Stimulated activated CD8-positive, alpha-beta memory T cell treated with anti-CD3 and anti-CD28 coated beads, Interleukin-7, amount 100 ng/mL, for 1 hour (primary cell): ENCODE measurements at regions not wholly inside any gene's neighbourhood (a gene's known extent, or its start where the extent isn't known, plus 50 kb on each side); places are given as distances from the start of the nearest gene placed in this dataset.

ENCODE experiments used
- DNase-seq, 2 donors: peaks; one replicate each; pipeline ENCODE4 v3.0.0-alpha.2; 2020; ENCODE audit warnings: low read depth in 2 of 2

- DNase-seq, result no peak
These were observed 68.9 kb downstream of the NCR2 start for GRCh38 chr6:41404182-41404845.

GRCh38 chr6:41405941-41406727, 70.7 kb downstream of the NCR2 start:
- DNase-seq, result no peak

- no peak for DNase-seq
These were observed 71.5 kb downstream of the NCR2 start for GRCh38 chr6:41406728-41407489.

GRCh38 chr6:41408576-41408975, 73.2 kb downstream of the NCR2 start:
- no peak for DNase-seq

GRCh38 chr6:41408982-41409381, 73.6 kb downstream of the NCR2 start:
- DNase-seq, result no peak

- no peak for DNase-seq
These were observed 74.1 kb downstream of the NCR2 start for GRCh38 chr6:41409489-41409888.

- DNase-seq, result no peak
These were observed 76.6 kb downstream of the NCR2 start for GRCh38 chr6:41411961-41412360.

- DNase-seq, result no peak
These were observed 77.8 kb downstream of the NCR2 start for GRCh38 chr6:41413250-41413649.

GRCh38 chr6:41416501-41416837, 81.1 kb downstream of the NCR2 start:
- DNase-seq, result no peak

GRCh38 chr6:41418741-41419140, 83.3 kb downstream of the NCR2 start:
- DNase-seq, result no peak

- no peak for DNase-seq
These were observed 84.0 kb downstream of the NCR2 start for GRCh38 chr6:41419385-41419784.

- DNase-seq, result no peak
These were observed 84.8 kb downstream of the NCR2 start for GRCh38 chr6:41420186-41420585.

- DNase-seq, result no peak
These were observed 86.8 kb downstream of the NCR2 start for GRCh38 chr6:41422161-41422560.

GRCh38 chr6:41423002-41423401, 87.6 kb downstream of the NCR2 start:
- DNase-seq, result no peak

GRCh38 chr6:41424370-41425058, 89.1 kb downstream of the NCR2 start:
- peak; percentile 65 to 80 for DNase-seq

GRCh38 chr6:41425511-41425910, 90.1 kb downstream of the NCR2 start:
- DNase-seq, result no peak

GRCh38 chr6:41426438-41426851, 91.0 kb downstream of the NCR2 start:
- no peak for DNase-seq

- no peak for DNase-seq
These were observed 91.7 kb downstream of the NCR2 start for GRCh38 chr6:41426888-41427641.

GRCh38 chr6:41427642-41428335, 92.4 kb downstream of the NCR2 start:
- DNase-seq, result no peak

- DNase-seq, result no peak
These were observed 93.1 kb downstream of the NCR2 start for GRCh38 chr6:41428336-41428995.
